GM12892 (cell line): ENCODE measurements at regions not wholly inside any gene's neighbourhood (a gene's known extent, or its start where the extent isn't known, plus 50 kb on each side); places are given as distances from the start of the nearest gene placed in this dataset.
"Not testable (repeated sequence)": the region's sequence is repeated elsewhere in the genome, so short reads cannot be mapped to it uniquely, and the experiment has no call there.

Experiments
- POLR2A ChIP-seq: IDR thresholded peaks from 2 replicates; pipeline ENCODE4 v1.6.1; 2011; ENCODE audit warnings: low read depth, low read length, control low read depth
- POLR2AphosphoS5 ChIP-seq: IDR thresholded peaks from 2 replicates; pipeline ENCODE4 v1.6.1; 2011; ENCODE audit warnings: low read depth, low read length, control low read depth

DNA sequence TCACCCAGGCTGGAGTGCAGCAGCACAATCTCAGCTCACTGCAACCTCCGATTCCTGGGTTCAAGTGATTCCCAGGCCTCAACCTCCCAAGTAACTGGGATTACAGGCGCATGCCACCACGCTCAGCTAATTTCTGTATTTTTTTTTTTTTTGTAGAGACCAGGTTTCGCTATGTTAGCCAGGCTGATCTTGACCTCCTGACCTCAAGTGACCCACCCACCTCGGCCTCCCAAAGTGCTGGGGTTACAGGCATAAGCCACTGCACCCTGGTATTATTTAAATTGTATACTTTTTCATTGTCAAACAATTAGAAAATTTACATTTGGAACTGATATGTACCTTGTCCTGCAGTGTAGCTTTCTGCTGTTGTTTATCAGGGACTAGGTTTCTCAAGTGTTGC lies 111.3 kb upstream of the ZSWIM2 start:
- not testable (repeated sequence) for TF ChIP-seq POLR2A, POLR2AphosphoS5
